HG02759 (cell line): ENCODE measurements at regions not wholly inside any gene's neighbourhood (a gene's known extent, or its start where the extent isn't known, plus 50 kb on each side); places are given as distances from the start of the nearest gene placed in this dataset.
"Not testable (repeated sequence)": the region's sequence is repeated elsewhere in the genome, so short reads cannot be mapped to it uniquely, and the experiment has no call there.

Experiments used
- ATAC-seq: cut with Tn5 transposase; IDR thresholded peaks from one replicate; pipeline ENCODE4 v1.9.1; 2021; ENCODE audit warnings: mild to moderate bottlenecking, moderate library complexity; ENCODE audit not compliant: unreplicated experiment

DNA sequence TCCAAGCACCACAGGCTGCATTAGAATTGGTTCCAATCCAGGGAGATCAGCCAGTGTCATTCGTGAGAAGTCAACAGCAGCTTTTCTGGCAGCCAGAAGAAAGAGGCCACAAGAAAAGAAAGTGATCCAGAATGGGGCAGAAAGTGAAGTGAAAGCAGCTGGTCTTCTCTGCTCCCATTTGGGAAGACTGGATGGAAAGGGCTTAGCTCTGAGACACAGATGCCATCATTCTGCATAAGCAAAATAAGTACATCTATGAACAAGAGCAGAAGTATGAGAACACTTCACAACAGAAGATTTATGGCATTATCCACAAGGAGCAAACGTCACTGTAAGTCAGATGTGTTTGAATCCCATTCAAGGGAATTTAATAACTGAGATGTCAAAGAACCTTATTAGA lies 326.5 kb upstream of the ESRRG start:
- ATAC-seq = no peak

DNA sequence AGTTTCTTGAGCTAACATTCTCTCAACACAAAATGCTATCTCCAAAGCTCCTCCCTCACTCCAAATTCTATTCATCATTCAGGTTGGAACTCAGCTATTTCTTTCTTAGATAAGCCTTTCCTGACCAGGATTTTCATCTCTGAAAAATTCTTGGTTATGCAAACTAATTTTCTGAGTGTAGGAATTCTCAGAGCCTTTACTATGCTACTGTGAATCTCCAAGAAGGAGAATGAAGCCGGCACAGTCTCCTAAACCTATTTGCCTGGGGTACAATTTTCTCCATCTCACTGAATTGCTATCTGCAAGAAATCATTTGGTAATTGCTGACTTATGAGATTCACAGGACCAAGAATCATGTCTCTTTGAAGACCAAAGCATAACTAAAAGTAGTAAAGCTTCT lies 325.9 kb upstream of the ESRRG start:
- ATAC-seq = no peak

GRCh38 chr1:217048104-217048707 lies 325.0 kb upstream of the ESRRG start:
- ATAC-seq = peak; percentile 89

GRCh38 chr1:217040711-217041455 lies 317.7 kb upstream of the ESRRG start:
- ATAC-seq = no peak

DNA sequence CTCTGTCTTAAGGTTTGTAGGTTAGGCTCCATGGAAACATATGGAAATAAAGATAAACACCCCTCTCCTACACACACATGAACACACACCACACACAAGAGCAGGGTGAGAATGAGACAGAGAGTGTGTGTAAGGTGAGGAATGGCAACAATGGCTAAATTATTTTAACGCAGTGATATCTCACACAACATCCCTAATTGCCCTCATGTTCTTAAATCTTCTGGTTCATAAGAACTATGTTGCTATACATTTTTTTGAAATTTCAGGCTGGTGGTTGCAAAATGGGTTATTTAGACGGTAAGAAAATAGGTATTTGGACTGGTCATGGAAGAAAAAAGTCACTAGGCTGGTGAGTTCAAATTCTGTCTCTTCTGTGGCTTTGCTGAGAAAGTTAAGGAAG lies 316.7 kb upstream of the ESRRG start:
- no peak for ATAC-seq

GRCh38 chr1:217039139-217039538 lies 315.9 kb upstream of the ESRRG start:
- ATAC-seq = not testable (repeated sequence)

GRCh38 chr1:217036757-217037156 lies 313.5 kb upstream of the ESRRG start:
- no peak for ATAC-seq

GRCh38 chr1:217032715-217033367 lies 309.6 kb upstream of the ESRRG start:
- ATAC-seq = no peak

DNA sequence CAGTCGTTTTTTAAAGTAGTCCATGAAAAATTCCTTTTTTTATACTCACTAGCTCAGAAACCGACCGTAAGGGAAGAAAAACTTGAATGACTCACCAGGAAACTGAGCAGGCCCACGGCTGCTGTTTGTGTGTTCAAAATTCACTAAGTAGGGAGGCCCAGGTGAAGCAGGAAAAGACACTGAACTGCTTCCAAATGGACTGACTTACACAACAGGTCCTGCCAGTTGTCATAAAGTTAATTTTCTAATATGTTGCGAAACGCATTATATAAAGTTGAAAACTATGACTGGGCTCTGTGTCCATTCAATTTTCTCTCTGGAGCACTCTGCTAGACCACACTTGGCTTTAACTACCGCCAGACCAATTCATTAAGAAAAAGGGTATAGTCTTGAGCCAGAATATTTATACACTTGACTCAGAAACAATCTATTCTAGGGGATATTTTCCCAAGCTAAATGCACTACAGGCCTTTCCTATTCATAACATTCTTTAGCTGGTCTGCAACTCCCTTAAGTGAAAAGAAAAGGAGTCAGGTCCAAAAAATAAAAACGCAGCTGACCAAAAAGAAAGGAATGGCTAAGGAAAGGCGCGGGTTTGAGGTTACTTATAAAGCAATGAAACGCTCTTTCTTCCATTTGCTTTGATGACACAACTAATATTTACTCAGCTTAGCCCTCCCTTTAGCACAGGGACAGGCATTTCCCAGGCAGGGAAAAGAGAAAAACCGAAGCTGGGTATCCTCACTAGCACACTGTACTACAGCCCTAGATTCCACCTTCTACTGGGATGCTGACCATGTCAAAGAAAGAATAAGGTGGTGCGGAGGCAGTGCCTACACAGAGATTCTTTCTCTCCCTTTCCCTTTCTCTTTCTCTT lies 306.3 kb upstream of the ESRRG start:
- no peak for ATAC-seq

DNA sequence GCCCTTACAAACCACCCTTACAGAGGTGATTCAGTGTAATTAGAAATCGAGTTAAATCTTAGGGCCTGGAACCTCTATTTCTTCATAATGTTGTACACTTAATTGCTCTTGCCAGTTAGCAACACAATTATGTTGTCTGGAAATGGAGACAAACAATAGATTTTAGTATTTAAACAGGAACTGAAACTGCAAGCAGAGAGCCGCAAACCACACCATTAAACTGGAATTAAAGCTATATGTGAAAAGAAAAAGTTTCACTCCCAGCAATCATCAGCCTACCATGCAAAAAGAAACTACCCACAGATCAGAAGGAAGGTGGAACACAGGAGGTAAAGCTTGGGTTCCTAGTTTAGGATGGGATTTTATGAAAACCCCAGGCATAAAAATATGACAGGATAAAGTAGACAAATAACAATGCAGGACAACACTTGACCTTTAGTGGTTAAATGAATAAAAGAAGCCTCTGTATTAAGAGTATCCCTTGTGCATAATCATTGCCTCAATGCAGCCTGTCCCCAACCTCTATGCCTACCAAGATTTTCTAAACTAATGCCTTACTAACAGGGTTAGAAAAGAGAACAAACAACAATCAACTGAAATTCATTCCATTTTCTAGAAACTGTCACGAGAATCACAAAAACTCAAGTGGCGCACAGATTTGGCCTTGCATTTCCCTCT lies 304.3 kb upstream of the ESRRG start:
- peak; percentile 94 for ATAC-seq

GRCh38 chr1:217026531-217026930 lies 303.3 kb upstream of the ESRRG start:
- no peak for ATAC-seq

DNA sequence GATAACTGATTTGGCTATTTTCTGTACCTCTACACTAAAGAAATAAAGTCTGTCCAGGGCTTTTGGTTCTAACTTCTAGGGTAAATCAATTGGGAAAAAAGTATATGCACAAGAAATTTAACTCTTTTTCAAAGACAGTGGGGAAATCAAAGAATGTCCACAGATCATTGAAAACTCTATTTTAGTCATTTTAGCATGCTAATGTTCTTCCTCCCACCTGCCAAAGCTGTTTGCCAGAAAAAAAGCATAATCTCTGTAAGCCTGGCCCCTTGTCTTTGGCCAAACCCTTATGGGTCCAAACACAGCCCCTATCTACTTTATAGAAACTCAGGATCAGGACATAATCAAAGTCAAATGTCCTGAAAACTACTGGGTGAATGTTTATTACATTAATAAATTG lies 302.2 kb upstream of the ESRRG start:
- no peak for ATAC-seq

DNA sequence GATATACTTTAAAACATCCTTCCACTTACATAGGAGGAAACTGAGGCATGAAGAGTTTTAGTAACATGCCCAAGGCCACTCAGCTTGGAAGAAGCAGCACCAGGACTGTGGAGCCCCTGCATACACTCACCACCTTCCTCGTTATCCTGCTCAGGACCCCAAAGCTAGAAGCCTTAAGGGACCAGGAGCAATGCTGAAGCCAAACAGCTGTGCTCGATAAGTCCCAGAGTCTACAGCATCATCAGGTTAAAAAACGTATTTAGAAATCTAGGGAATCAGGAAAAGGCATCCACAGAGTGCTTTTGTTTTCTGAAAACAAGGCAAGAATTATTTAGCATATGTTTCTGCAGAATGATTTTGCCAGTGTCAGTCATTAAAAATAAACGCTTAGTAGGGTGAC lies 301.7 kb upstream of the ESRRG start:
- ATAC-seq = no peak

DNA sequence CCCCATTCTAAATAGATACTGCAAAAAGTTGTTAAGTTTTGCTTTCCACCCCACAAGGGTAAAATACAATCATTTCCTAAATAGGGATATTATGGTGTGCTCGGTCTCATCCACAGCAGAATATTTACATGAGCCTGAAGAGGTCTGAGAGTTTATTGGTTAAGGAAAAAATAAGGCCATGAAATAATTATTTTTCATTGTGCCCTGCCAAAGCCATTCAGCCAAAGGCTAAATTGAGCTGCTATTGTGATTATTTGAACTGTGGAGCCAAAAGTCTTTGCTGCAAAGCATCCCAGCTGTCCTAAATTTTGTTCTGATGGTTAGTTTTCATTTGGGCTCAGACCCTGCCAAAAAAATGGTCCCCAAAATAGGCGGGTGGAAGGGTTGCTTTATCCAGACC lies 298.7 kb upstream of the ESRRG start:
- no peak for ATAC-seq

DNA sequence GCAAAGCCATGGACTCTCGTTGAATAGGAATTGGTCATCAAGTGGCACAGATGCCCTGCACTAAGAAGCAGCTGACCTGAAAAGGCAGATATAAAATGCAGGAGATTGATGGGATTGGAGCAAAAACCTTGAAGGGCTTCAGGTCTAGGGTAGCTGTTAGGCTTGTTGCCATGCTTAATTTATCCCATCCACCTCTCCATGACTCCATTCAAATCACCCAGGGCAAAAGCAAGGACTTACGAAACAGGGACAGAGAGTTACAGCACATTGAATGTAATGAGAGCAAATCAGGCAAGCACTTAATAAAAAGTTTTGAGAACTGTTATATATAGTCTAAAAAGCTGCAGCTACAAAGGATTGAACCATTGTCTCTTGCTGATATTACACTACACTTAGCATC lies 298.2 kb upstream of the ESRRG start:
- ATAC-seq = no peak

DNA sequence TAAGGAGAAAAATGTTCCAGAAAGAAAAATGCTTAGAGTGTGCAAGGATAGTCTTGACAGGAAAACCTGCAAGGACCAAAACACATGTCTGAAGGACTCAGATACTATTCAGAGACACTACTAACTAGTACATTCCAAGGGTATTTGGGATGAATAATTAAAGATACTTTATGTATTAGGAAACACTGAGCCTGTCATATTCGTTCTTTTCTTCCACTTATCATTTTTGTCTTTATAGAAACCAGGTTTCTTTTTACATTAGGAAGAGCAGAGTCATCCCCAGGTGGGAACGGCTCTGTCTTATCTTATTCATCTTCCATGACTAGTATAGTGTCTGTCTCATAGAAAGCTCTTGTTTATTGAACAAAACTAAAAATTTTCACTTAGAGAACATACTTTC lies 296.2 kb upstream of the ESRRG start:
- ATAC-seq = no peak

DNA sequence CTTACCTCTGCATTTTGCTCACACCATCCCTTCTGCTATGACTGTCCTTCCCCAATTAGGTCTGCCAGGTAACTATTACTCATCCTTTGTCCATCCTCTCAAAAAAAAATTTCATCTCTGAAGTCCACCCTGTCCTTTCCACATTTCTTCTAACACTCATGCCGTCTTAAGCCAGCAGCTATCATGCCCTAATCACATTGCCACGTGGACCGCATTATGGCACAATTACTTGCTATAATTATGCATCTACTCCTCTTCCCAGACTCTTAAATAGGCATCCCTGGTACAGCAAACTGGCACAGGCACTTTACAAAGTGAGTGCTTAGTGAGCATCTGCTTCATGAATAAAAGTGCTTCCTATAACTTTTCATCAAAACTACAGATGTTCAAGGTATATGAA lies 295.4 kb upstream of the ESRRG start:
- ATAC-seq = no peak

- ATAC-seq = no peak
Measured at GRCh38 chr1:217017165-217017564, 293.9 kb upstream of the ESRRG start.

DNA sequence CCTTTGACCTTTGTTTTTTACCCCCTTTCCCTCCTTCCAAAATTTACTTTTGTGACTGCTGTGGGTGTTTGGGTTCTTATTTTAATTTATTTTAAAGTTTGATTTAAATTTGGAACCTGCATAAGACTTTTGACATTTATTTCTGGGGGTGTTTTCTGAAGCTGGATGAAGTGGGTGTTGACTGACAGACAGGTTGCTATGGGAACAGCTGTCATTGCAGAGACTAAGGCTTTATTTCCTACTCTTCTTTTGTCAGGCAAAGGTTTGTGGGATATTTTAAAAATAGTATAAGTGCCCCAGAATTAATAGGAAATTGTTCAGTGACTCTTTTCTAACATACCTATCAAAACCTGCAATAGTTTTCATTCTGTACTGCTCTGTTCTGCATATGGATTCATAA lies 290.8 kb upstream of the ESRRG start:
- no peak for ATAC-seq

GRCh38 chr1:217012659-217013058 lies 289.4 kb upstream of the ESRRG start:
- no peak for ATAC-seq

GRCh38 chr1:217011097-217011496 lies 287.9 kb upstream of the ESRRG start:
- no peak for ATAC-seq
